Activated CD4-positive, alpha-beta T cell treated with anti-CD3 and anti-CD28 coated beads, Interleukin-2, amount 50 U/mL, for 24 hours (primary cell): ENCODE measurements at regions not wholly inside any gene's neighbourhood (a gene's known extent, or its start where the extent isn't known, plus 50 kb on each side); places are given as distances from the start of the nearest gene placed in this dataset.

Experiments used
- DNase-seq, 2 donors: peaks; one replicate each; pipeline ENCODE4 v3.0.0-alpha.2; 2020; ENCODE audit warnings: low read depth in 1 of 2, low spot score in 1 of 2

- DNase-seq = no peak
These were observed 394.0 kb upstream of the HSFY2 start for GRCh38 chrY:19167319-19168201.

- DNase-seq = no peak
These were observed 375.2 kb upstream of the HSFY2 start for GRCh38 chrY:19148783-19149182.

DNA sequence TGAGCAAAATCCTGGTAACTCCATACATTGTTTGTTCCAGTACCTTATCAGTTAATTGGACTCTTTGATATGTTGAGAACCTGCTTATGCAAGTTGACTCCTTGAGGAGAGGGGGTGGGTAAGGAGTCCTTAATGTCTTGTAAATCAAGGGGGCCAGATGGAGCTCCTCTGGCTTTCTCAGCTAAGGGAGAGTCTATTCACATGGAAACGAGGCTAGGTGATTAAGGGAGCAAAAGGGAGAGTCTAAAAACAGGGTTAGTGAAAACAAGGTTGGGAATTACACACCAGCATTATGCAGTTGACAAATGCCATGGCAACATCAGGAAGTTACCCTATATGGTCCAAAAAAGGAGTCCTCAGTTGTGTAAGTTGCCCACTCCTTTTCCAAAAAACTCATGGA, 372.8 kb upstream of the HSFY2 start:
- no peak for DNase-seq

DNA sequence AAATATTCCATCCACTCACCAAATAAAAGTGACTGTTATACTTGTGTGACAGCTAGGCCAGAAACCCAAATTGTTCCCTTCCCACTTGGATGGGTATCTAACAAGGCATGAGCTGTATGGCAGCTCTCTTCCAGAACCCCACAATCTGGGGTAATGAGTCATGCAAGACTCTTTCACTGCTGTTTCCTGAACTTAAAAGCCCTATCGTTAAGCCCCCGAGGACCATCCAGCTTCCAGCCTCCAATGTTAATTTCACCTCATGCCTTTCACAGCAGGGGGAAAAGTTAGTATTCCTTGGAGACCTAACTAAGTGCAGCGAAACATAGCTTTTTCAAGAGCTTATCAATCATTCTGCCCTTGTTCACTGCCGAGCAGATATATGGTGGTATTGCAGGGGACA, 368.6 kb upstream of the HSFY2 start:
- DNase-seq = no peak

DNA sequence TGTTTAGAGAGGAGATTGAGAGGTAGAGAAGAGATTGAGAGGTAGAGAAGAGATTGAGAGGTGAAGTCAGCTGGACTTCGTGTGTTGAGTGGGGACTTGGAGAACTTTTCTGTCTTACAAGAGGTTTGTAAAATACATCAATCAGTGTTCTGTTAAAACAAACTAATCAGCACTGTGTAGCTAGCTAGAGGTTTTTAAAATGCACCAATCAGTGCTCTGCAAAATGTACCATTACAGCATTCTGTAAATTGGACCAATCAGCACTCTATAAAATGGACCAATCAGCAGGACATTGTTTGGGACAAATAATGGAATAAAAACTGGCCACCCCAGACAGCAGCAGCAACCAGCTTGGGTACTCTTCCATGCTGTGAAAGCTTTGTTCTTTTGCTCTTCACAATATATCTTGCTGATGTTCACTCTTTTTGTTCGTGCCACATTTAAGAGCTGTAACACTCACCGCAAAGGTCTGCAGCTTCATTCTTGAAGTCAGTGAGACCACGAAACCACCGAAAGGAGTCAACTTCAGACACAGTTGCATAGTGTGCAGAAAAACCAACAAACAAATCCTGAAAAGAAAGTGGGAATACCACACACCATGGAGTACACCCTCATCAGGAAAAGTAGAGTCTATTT, 366.9 kb upstream of the HSFY2 start:
- no peak for DNase-seq

DNA sequence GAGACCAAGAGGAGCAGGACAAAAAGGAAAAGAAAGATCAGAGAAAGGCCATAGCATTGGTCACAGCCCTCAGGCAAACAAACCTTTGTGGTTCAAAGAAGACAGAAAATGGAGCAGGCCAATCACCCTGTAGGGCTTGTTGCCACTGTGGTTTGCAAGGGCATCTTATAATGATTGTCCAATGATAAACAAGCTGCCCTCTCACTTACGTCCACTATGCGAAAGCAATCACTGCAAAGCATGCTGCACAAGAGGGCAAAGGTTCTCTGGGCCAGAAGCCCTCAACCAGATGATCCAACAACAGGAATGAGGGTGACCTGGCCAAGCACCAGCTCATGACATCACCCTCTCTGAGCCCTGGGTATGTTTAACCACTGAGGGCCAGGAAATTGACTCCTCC, 360.9 kb upstream of the HSFY2 start:
- DNase-seq = no peak

DNA sequence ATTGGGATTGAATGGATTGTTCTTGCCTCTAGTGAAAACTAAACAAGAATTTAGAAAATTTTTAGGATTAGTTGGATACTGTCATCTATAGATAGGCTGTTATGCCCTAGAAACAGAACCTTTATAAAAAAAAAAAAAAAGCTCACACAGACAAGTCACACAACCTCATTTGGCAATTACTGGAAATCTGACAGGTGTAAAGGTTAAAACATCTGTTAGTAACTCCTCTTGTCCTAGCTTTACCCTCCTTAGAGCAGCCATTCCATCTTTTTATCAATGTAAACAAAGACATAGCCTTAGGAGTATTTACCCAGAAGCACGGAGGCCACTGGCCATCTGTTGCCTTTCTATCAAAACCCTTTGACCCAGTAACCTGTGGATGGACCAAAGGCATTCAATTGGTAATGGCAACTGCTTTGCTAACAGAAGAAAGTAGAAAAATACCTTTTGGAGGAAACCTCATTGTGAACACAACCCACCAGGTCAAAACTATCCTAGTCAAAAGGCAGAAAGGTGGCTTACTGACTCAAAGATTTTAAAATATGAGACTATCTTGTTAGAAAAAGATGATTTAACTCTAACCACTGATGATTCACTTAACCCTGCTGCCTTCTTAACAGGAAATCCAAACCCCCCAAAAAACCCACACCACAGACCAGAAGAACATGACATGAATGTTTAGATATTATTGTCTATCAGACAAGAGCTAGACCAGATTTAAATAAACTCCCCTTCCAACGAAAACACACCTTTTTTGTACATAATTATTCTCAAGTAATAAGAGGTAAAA, 357.2 kb upstream of the HSFY2 start:
- DNase-seq = no peak

- DNase-seq = no peak
These were observed 353.4 kb upstream of the HSFY2 start for GRCh38 chrY:19126889-19127288.

GRCh38 chrY:19124609-19125008, 351.1 kb upstream of the HSFY2 start:
- no peak for DNase-seq

GRCh38 chrY:19122450-19122849, 348.9 kb upstream of the HSFY2 start:
- DNase-seq = no peak

- no peak for DNase-seq
These were observed 324.8 kb upstream of the HSFY2 start for GRCh38 chrY:19098349-19098748.

- DNase-seq = no peak
These were observed 321.9 kb upstream of the HSFY2 start for GRCh38 chrY:19095460-19095859.

DNA sequence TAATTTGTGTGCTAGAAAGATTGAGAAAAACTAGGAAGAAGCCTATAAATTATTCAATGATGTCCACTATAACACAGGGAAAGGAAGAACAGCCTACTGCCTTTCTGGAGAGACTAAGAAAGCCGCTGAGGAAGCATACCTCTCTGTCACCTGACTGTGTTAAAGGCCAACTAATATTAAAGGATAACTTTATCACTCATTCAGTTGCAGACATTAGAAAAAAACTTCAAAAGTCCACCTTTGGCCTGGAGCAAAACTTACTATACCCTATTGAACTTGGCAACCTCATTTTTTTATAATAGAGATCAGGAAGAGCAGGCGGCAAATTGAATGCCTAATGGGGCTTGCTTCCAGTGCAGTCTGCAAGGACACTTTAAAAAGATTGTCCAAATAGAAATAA, 309.5 kb upstream of the HSFY2 start:
- no peak for DNase-seq

DNA sequence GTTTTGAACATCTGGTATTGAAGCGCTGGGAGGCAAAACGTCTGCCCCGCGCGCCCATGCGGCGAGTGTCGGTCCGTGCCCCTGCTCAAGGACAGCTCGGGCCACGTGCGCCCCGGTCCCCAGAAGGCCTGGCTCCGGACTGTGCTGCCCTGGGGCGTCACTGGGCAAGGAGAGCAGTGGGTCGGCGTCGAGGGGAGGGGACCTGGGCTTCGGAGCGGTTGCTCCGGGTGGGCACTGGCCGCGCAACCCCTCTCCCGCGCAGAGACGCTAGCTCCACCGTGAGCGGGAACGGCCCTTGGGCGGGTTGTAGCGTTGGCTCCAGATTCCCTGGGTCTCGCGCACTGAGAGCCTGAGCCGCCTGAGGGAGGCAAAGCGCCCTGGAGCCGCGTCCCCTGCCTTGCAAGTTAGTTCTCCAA, 304.2 kb upstream of the HSFY2 start:
- no peak for DNase-seq

GRCh38 chrY:19076846-19077697, 303.5 kb upstream of the HSFY2 start:
- DNase-seq = peak in 1 of 2 donors; percentile 18

GRCh38 chrY:19075471-19076253, 302.1 kb upstream of the HSFY2 start:
- no peak for DNase-seq

DNA sequence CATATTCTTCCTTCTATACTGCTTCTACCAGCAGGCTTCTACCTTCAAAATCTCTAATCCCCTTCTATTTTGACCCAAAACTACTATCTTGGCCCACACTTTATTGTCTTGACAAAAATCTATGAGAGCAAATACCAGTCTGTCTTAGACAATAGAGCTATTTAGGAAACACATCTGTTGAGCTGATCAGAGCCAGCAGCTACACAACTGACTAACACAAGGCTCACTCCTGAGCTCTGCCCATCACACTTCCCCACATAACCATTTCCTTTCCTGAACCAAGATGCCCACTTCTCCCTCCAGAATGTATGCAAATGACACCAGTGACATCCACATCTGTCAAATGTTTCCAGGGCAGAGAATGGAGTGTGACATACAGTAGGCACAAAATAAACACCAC, 293.9 kb upstream of the HSFY2 start:
- no peak for DNase-seq

- DNase-seq = no peak
These were observed 293.1 kb upstream of the HSFY2 start for GRCh38 chrY:19066447-19067190.

GRCh38 chrY:19065119-19065518, 291.6 kb upstream of the HSFY2 start:
- DNase-seq = no peak
